ENCODE measurements at regions not wholly inside any gene's neighbourhood (a gene's known extent, or its start where the extent isn't known, plus 50 kb on each side); places are given as distances from the start of the nearest gene placed in this dataset.

- TF ChIP-seq CTBP2 (IDR thresholded peaks at IDR 0.05; ENCODE audit: borderline replicate concordance, insufficient read depth, insufficient read length, low read length) (no peak), TAF7 (optimal IDR thresholded peaks at IDR 0.05; ENCODE audit: borderline replicate concordance, low read depth, low read length) (no peak), EGR1 (IDR thresholded peaks at IDR 0.05; ENCODE audit: borderline replicate concordance, low read depth, low read length) (no peak), ASH2L (IDR thresholded peaks at IDR 0.05; ENCODE audit: low read length) (no peak), HDAC6 (IDR thresholded peaks at IDR 0.05; ENCODE audit: low read depth, low read length) (no peak), SP1 (IDR thresholded peaks at IDR 0.05; ENCODE audit: low read depth, low read length) (no peak)
These were observed 627.7 kb upstream of the CDH2 start (continued) for GRCh38 chr18:28804512-28805202.
